KBM-7 (cell line): ENCODE measurements at regions not wholly inside any gene's neighbourhood (a gene's known extent, or its start where the extent isn't known, plus 50 kb on each side); places are given as distances from the start of the nearest gene placed in this dataset.
"Not testable (repeated sequence)": the region's sequence is repeated elsewhere in the genome, so short reads cannot be mapped to it uniquely, and the experiment has no call there.

Source experiments
- DNase-seq: peaks from one replicate; pipeline ENCODE4 v3.0.0-alpha.2; 2015
- in situ Hi-C: fragments of 300-500 bp; cut with MboI; formaldehyde crosslinking; loops from 2 replicates; pipeline ENCODE4 v1.14.3; 2020; ENCODE audit warnings: low sequenced_read_pairs, low pct_unique_long_range_greater_than_20kb, mixed read lengths

- in situ Hi-C loops: no loop called here
- DNase-seq: no peak
Observed at GRCh38 chr6:167226791-167227190, 64.3 kb upstream of the UNC93A start.

DNA sequence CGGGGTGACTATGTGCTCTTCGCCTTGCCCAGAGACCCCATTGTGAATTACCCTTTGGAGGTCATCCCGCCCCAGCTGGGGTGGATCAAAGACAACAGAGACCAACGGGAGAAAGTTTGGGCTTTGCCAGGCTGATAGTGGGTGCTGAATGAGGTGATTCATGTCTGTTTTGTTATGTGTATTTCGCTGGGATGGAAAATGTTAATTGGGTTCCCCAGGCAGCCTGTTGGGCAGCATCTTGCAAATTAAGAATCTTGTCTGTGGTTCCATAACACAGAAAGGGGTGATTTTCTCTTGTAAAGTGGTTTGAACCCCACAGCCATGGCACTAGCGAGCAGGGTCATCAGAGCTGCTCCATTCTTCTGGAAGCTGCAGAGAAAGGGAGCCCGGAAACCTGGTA is 63.1 kb upstream of the UNC93A start:
- DNase-seq: no peak
- in situ Hi-C loops: no loop called here

DNA sequence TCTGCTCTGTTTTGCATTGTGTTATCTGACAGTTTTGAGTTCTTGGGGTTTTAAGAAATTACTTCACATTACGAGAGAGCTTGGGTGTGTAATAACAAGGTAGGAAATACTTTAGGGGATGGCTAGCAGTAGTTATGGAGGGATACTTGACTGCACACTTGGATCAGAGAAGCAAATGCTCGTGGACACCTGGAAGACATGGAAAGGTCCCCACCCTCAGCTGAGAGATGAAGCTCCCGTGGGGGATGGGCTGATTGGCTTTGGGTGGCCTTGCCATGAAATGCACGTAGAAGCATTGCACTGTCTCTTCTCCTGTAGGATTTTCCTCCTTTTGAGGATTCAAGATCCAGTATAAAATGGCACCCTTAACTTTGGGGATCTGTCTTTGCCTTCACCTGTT is 61.5 kb upstream of the UNC93A start:
- in situ Hi-C loops: no loop called here
- no peak for DNase-seq

- DNase-seq: no peak
- in situ Hi-C loops: no loop called here
Observed at GRCh38 chr6:167230288-167230687, 60.8 kb upstream of the UNC93A start.

DNA sequence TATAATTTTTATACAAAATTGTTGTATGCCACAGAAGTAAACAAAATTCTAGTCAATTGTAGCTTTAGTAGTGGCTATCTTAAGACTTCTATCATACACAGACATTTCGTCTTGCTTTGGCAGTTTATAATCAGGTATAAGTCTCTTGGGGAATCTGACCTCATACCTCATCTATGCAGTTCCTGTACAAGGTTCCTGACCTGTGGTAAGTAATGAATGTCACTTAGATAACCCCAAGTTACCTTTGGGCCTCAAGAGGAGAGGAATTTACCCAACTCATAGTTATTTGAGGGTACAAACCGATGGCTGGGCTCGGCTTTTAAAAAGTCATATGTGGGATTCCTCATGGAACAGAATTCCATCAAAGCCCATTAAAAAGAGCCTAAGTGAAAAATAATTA is 58.8 kb upstream of the UNC93A start:
- in situ Hi-C loops: no loop called here
- no peak for DNase-seq

- DNase-seq: no peak
- in situ Hi-C loops: no loop called here
Observed at GRCh38 chr6:167233490-167233889, 57.6 kb upstream of the UNC93A start.

DNA sequence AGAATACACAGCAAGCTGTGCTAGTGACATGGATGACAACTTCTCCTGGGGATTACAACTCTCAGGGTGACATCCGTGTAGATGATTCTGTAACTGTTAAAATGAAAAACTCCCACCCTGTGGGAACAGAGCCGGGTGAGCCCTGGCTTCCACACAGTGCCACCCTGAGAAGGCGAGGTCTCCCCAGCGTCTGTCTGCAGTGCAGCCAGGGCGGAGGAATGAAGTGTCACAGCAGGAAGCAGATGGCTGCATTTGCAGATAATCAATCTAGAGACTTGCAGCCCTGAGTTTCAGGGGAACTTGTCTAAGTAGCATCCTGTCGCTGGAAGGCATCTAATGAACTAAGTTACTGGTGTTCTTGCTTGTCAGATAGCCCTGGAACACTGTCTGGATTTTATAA is 56.5 kb upstream of the UNC93A start:
- DNase-seq, in situ Hi-C loops: not testable (repeated sequence)

DNA sequence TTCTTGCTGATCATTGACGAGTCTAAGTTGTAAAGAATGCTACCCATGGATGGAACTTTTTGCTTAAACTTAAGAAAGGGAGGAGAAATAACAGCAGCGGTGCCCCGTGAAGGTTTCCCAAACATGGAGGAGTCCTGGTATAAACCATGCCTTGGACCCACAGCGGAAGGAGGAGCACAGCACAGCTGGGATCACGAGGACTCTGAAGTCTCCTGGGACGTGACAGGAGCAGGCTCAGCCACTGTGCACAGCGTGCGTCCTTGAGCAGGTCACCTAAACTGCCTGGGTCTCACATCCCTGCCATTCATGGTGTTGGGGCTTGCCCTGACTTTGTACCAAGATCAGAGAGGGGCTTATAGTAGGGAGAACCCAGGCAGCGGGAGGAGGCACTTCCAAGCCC is 56.1 kb upstream of the UNC93A start:
- DNase-seq: no peak
- in situ Hi-C loops: no loop called here

- in situ Hi-C loops: no loop called here
Observed at GRCh38 chr6:167235421-167236238, 55.5 kb upstream of the UNC93A start.

DNA sequence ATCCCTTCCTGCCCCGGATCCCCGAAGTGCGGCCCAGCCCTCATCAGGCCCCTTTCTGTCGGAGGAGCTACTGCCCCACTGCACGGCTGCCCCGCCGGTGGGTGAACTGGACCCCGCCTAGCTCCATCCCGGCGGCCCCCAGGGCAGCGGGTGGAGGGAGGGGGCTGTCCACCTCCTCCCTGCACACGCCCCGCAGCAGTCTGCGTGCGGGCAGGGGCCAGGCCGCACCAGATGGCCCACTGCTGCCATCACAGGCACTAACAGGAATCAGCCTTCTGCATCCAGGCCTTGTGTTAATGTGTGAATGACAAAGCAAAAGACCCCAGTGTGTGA is 54.9 kb upstream of the UNC93A start:
- no peak for DNase-seq
- in situ Hi-C loops: no loop called here

More at GRCh38 chr6:167235421-167236238, 55.5 kb upstream of the UNC93A start:
- DNase-seq: no peak

DNA sequence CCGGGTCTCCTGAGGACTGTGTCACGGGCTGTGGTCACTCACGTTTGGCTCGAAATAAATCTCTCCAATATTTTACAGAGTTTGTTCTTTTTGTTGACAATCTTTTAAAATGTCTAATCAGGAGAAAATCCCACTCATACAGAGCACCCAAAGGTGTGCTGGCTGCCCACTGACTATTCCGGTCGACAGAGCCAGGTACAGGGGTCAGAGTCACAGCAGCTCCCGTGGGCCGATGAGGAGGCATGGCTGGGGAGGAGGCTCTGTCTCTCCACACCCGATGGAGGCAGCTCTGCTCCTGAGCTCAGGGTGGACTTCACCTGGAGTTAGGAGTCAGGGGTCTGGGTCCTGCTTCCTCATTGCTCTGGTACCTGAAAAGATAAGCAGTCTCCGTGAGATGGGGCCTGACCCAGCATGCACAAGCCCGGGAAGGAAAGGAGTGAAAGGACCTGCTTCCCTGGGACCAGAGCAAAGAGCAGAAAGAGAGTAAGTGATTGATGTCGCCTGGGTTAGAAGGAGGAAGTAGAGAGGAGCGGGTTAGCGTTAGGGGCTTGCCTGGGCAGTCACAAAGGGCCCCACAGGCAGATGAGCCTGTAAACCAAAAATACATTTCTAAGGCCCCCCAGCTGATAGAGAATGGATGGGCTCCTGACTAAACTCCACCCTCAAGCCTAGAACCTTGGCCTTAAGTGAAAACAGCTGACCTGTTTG is 53.5 kb upstream of the UNC93A start:
- in situ Hi-C loops: no loop called here
- DNase-seq: peak; percentile 8

DNA sequence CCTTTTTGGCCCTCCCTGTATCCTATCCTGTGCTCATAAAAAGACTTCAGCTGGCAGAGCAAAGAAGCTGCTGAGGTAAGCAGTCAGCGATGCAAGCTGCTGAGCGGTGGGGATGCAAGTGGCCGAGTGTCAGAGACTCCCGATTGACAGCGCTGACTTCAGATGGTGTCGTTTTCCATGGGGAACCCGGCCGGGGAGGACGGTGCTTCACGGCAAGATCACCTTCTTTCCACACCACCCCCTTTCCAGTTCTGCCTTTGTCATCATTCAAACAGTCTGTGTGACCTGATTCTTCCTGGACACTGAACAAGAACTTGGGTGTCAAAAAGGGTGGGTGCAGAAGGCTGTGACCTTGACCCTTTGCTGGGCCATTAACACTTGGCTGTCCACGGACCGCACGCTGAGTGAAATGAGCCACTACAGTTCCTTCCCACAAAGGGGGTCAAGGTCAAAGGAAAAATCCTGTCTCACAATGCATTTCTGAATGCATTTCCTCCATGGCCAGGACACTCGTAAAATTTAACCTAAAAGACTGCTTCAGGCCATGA is 52.9 kb upstream of the UNC93A start:
- DNase-seq: no peak
- in situ Hi-C loops: no loop called here

- no peak for DNase-seq
- in situ Hi-C loops: no loop called here
Observed at GRCh38 chr6:167238694-167239467, 52.2 kb upstream of the UNC93A start.

GRCh38 chr6:167239470-167239869 is 51.6 kb upstream of the UNC93A start:
- DNase-seq, in situ Hi-C loops: not testable (repeated sequence)

DNA sequence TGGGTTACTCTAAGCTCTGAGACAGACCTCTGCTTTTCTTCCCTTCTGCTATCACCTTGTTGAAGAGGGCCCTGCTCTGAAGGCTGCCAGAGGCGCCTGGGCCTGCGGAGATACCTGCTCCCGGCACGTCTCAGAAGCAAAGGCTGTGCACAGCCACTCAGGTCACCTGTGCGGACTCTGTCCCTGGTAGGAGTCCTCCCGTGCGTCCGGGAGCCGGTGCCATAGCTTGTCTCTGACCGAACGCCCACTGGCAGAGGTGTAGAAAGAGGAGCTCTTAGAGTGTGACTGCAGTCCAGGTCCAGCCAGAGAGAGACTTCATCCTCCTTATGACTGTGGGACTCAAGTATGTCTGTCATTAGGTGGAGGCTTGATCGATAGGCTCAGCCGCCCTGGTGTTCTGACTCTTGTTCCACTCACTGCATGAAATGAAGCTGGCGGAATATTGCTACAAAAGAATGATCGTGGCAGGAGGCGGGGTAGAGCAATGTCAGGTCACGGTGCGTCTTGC is 51.0 kb upstream of the UNC93A start:
- in situ Hi-C loops: no loop called here
- no peak for DNase-seq
